NCI-H774 (cell line): ENCODE measurements at regions not wholly inside any gene's neighbourhood (a gene's known extent, or its start where the extent isn't known, plus 50 kb on each side); places are given as distances from the start of the nearest gene placed in this dataset.
"Not testable (repeated sequence)": the region's sequence is repeated elsewhere in the genome, so short reads cannot be mapped to it uniquely, and the experiment has no call there.

ENCODE experiments used
- DNase-seq: peaks from one replicate; lab custom pipeline; 2025; lab: John Stamatoyannopoulos, UW

DNA sequence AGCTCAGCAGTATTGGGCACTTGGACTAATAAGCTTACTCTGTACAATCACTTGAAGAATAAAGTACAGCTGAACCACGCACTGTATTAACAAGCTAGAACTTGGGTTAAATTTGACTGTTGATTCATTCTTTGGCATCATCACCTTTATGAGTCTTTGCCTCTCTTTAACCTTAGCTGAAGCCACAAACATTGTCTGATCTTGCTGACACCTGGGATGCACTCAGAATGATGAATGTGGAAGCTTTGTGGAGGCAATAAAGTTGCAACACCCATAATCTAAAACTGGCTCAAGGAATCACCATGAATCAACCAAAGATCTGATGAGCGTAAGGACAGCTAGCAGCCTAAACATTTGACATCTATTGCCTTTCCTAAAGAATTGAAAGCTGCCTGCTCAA lies 590.6 kb upstream of the SOX9 start:
- no peak for DNase-seq

DNA sequence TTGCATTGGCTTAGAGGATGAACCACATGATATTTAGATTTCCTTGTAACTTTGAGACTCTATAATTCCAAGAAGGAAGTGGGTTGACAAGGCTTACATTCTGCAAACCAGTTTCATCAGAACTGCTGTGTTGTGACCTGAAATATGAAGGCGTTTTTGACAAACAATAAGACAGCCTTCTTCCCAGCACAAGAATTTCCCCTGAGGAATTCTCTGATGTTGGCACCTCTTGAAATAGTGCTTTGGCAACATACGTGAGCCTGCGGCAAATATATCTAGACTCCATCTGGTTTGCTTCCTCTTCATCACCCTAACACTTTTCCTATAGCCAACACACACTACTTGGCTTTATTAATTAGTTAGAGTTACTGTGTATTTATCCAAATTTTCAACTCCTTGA lies 585.5 kb upstream of the SOX9 start:
- DNase-seq: no peak

DNA sequence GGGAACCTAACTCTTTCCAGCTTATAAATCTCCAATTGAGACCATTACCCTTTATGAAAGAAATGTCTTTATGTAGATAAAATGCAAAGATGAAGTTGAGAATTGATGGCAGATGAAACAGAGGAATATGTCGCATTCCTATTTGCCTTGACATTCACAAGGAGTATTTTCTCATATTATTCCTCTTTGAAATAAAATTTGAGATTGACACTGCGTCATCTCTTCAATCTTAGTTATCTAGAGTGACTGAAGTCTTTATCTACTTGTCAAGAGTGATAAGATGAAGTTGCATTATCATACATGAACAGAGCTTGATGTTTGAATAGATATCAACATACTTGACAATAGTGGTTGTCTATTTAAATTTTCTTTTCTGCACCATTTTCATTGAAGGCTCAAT lies 574.4 kb upstream of the SOX9 start:
- DNase-seq: no peak

DNA sequence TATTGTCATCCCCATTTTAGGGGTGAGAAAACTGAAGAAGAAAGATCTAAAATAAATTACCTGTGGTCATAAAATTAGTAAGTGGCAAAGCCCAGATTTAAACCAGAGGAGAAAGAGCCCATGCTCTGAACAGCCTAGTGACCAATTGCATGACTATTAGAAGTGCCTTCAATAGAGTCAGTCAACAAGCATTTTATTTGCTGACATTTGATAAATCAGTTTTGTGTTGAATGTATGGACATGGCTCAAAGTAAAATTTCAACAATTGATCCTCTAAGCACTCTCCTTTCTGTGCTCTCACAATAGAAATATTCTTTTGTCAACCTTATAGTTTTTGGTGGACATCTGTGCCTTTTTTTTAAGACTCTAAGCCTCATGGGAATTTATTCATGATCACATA lies 572.9 kb upstream of the SOX9 start:
- DNase-seq: no peak

DNA sequence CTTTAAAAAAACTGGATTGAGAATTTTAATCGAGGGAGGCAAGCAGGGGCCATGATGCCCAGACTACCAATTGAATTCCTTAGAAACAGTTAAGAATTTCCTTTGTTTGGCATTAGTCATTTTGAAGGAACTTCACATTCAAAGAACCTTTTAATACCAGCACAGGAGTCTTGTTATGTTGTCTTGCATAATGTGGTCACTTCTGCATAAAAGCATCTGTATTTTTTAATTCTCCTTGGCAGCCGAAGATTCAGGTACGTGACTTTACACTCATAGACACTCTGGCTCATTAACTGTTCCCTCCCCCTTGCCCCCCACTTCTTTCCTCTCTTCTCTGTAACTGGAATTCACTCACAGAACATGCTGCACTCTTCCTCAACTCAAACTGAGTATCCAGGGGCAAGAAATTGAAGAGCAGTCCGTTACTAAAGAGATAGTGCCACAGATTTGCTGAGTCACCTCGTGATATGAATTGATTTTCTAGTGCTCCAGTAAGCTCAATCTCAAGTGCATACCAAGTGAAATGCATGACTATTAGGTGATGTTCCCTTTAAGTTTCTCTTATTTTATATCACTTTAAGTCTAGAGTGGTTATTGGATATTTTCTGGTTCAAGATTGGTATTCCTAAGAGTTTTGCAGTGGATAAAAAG lies 572.2 kb upstream of the SOX9 start:
- DNase-seq: no peak

DNA sequence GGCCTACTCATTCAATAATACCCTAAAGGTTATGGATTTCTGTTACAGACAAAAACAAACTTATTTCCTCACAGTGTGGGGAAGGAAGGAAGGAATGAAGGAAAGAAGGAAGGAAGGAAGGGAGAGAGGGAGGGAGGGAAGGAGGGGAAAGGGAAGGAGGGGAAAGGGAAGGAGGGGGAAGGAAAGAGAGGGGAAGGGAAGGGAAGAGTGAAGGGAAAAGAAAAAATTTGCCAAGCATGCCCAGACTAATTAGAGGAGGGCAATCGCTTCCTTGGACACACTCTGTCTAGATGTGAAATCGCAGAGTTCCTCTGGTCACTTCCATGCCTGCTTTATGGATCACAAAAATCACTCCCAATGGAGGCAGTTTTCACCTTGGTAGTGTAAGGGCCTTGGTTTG lies 570.1 kb upstream of the SOX9 start:
- no peak for DNase-seq

DNA sequence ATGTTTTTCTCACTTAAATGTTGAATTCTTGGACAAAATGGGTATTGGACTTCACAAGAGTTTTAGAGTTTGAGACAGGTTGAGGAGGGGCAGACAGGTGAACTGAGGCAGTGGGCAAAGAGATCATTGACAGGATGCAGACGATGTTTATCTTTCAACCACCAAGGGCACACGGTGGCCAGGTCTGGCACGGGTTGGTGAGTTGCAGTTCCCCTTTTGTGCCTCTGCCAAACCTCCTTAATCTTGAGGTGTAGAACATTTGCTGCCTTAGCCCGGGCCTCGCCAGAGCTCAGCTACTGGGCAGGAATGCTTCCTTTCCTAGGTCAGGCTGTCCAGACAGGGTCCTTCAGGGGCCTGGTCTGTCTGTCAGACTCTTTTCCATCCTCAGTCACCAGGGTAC lies 567.4 kb upstream of the SOX9 start:
- no peak for DNase-seq

DNA sequence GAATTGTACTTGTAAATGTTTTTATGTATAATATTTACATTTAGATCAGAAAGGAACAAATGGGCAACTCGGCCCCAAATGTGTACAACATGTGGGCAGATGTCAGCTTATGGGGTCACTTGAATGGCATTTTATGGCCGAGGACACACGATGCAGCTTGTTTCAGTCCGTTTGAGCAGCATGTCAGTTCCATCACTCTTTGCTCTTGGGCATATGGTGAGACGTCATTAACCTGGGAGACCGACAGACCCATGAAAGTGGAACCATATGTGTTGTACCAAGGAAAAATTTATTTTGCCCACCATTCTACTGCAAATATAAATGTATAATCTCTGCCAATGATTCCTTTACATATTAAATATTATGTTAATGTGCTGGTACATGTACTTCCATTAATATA lies 561.9 kb upstream of the SOX9 start:
- no peak for DNase-seq

DNA sequence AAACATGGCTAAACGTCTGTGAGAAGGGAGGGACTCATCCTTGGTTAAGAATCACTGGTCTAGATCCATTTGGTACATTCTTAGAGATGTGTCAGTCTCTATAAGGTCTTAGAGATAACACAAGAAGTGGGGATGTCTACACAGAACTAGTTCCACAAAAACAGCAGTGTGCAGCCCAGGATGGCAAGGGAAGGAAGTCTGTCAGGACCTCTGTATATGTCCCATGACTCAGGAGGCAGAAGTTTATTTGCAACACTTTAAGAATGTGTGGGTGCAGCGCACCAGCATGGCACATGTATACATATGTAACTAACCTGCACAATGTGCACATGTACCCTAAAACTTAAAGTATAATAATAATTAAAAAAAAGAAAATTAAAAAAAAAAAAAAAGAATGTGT lies 548.5 kb upstream of the SOX9 start:
- DNase-seq: no peak

DNA sequence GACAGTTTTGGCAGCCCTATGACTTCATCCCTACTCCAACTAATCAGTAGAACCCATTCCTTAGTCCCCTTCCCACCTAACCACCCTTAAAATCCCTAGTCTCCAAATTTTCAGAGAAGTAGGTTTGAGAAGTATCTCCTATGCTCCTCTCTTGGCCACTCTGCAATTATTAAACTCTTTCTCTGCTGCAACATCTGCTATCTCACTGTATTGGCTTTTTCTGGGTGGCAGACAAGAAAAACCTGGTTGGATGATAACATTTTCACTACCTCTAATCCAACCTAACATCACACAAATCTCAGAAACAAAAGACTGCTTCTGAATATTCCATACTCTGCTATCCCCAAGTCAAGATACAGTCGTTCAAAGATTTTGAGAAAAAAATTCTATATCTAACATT lies 542.4 kb upstream of the SOX9 start:
- no peak for DNase-seq

DNA sequence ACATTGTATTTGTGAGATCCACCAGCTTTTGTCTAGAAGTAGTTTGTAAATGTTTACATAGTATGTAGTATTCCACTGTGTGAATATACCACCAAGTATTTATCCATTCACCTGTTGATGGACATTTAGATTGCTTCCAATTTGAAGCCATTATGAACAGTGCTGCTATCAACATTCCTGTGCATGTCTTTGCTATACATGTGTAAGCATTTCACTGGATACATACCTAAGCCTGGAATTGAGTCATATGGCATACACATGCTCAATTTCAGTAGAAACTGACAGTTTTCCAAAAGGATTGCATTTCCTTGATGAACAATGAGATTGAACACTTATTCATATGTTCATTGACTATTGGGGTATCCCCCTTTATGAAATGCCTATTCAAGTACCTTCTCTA lies 540.6 kb upstream of the SOX9 start:
- no peak for DNase-seq

DNA sequence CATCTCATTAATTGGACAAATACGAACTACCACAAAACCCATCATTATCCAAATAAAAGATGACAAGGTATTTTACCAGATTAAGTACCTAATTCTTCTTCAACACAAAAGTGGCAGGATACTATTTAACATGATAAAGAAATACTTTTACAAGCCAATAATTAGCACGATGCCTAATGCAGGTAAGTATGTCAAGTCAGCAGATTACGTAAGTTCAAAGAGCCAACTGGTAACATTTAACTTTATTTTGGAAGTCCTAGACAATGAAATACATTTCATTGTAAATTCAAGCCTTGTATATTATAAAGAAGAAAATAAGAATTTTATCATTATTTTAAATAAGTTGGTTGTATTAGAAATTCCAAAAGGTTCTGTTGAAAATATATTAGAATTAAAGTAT lies 535.3 kb upstream of the SOX9 start:
- DNase-seq: no peak

DNA sequence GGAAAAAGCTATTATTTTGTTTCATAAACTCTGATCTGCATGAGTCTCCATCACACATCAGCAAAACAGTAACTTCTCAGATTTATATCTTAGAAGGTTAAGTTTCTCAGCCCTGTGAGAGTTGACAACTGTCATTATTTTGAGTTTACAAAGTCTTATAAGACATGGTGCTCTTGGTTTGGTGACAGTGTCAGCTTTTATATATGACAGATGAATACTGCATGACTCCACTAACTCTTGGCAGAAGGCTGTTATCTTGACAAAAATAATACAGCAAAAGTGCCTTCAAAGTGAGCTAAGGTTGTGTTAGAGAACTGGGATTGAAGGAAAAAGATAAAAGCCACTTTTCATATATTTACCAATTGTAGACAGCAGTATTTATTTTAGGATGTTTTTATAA lies 528.4 kb upstream of the SOX9 start:
- DNase-seq: no peak

DNA sequence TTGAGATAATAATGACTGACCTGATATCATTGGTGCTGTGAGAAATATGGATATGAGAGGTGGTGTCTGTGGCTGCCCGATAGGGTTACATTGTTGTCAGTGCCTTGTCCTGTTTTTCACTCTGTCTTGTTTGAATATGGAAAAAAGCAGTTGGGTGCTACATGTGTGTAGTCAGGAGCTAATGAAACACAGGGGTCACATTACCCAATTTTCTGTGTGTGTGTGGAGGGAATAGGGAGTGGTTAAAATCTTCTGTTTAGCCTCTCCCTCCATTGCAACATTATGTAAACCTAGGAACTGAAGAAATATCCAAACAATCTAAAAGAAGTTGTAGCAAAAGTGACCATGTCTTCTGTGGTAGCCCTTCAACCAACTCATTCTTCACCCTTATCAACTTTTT lies 527.7 kb upstream of the SOX9 start:
- DNase-seq: no peak

DNA sequence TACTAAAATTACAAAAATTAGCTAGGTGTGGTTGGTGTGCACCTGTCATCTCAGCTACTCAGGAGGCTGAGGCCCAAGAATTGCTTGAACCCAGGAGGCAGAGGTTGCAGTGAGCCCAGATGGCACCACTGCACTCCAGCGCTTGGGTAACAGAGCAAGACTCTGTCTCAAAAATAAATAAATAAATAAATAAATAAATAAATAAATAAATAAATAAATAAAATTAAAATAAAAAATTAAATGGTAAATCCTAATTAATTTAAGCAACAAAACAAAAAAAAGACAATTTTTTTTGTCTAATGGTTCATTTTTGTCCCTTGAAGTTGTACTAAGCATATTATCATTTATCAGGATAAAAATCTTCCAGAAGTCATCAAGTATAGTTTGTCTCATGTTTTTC lies 521.2 kb upstream of the SOX9 start:
- DNase-seq: not testable (repeated sequence)

DNA sequence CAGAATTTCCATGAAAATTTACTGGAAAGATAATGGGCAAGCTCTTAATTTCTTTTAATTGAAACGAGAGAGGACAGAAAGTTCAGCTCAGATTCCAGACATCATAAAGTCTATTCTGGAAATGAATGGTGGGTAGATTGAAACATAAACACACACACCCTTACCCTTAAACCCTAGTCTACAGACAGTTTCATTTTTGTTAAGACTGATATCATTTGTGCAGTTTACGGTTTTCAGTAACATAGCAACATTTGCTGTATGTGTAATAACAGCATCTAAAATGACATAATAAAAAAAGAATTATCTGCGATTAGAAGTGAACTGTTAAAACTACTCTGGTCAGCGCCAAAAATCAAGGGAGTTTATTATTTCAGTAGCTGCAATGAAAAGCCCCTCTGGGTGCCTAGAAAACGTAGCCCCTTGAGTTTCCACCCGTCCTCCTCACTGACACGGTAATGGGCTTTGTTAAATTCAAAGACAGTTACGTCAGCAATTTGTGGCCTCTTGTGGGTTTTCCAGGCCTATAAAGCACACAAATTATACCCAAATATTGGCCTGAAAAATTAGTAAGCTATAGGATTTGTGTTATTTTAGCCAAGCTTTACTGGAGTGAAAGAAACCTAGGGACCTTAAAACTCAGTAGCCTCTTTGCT lies 520.6 kb upstream of the SOX9 start:
- no peak for DNase-seq

DNA sequence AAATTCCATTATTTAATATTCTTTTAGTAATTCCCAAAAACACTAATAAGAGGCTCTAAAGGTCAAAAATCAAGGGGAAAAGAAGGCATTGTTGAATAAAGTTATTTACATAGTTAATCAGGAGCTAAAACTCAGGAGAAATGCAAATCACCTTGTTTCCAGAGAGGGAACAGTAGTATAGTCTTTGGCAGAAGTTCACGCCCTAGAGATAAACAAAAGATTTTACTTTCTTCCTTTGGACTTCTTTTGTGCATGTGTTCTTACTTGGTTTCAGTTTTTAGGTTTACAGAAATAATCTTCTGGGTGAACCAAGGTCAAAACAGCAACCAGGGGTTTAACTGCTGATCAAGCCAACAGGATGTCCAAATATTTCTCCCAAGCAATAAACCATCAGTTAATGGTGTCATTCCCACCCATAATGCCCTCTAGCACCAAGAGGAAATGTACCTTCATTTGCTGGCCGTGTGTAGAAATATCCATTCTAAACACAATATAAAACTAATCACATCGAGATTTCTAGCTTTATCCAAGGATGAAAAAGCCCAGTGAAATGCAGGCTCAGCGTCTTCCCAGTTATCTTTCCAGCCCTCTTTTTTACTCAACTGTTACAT lies 518.8 kb upstream of the SOX9 start:
- no peak for DNase-seq

DNA sequence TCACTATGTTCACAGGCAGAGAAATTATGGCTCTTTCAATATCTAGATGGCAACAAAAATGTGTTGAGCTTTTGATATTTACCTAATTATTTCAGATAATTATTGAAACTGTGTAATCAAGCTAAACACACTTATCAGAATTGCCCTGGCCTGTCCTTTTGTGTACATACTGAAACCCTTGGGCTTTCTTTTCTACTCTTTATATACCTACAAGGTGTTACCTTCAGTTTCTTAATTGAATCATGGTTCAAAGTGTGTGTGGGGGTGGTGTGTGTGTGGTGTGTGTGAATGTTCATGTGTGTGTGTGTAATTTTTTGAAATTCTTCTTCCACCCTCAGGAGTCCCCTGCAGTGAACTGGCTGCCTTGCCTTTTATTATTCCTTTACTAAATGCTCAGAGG lies 506.8 kb upstream of the SOX9 start:
- no peak for DNase-seq

DNA sequence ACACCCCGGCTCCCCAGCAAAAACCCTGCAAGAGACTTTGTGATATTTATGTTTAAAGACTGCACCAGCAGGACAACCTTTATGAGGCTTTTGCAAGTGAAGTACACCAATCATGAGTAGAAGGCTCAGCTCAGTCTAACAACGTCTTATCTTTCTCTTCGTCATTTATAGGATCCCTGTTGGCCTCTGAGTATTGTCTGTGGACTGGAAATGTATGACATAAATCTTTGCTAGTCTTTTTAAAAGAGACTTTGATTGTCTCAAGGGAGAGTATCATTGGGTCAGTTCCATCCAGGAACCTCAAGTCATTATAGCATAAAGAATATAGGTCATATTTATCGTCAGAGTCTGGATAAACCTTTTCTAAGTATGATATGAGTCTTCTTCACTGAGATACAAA lies 505.0 kb upstream of the SOX9 start:
- no peak for DNase-seq

DNA sequence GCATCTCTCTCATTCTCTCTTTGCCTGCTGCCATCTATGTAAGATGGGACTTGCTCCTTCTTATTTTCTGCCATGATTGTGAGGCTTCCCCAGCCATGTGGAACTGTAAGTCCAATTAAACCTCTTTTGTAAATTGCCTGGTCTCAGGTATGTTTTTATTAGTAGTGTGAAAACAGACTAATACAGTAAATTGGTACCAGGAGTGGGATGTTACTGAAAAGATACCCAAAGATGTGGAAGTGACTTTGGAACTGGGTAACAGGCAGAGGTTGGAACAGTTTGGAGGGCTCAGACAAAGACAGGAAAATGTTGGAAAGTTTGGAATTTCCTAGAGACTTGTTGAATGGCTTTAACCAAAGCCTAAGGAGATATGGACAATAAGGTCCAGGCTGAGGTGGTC lies 503.1 kb upstream of the SOX9 start:
- not testable (repeated sequence) for DNase-seq

DNA sequence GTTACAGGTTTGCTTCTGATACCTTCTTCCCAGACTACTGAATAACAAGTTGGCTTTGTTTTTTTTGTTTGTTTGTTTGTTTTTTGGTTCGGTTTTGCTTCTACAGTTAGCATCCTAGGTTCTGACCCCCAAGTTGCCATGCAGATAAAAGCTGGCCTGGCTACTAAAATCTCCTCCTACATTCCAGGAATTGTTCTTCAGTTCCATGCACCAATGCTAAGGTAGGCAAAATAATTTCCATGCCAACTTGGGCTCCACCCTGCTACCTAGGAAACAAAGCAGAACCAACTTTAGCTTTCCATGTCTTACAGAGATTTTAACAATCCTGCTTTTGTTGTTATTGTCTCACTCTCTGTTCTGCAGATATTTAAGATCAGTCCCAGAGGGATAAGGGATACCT lies 495.5 kb upstream of the SOX9 start:
- no peak for DNase-seq

DNA sequence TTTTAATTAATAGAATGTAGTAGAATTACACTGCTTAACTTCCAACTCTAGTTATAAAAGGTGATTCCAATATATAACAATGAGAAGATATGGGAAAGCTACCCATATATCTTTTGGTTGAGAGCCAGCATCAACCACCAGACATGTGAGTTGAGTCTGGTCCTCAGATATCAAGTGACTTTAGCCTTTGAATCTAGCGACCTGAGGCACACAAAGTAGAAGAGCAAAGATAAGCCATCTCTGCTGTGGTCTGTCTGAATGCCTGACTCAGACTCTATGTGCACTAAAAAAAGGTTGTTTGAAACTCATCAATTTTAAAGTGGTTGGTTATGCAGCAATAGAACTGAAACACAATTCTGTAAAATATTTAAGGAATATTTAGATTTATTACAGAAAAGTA lies 492.5 kb upstream of the SOX9 start:
- no peak for DNase-seq

DNA sequence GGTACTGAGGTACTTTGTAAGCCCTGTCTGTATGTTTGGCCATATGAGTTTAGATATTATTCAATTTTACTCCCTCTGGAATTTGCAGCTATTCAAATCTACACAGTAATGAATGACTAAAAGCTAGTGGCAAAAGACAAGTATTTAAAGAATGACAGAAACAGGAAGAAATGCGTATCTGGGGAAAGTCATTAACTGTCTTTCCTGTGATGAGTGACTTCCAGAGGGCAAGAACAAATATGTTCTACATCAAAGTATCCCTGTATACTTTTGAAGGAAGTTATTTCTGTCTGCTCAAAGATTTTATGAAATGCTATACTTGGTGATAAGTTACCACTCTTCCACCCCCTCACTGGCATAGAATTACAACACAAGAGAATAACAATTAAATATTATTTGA lies 489.3 kb upstream of the SOX9 start:
- no peak for DNase-seq

DNA sequence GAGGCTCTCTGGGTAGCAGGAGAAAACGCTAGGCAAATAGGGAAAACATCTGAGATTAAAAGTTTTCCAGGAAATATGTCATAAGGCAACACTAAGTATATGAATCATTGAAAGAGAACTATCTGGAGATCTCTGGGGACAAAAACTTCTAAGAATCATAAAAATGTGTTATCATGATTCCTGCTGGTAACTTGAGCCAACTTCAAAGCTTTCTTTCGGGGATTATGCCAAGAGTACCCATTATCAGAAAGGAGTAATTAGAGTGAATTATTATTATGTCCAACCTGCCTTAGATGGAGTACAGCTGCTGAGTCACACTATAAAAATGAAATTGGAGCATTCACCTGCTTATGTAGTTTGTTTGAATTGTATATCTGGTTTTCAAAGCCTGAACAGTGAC lies 488.5 kb upstream of the SOX9 start:
- DNase-seq: peak; percentile 47
